Activated CD8-positive, alpha-beta T cell treated with anti-CD3 and anti-CD28 coated beads for 36 hours (primary cell): ENCODE measurements at regions not wholly inside any gene's neighbourhood (a gene's known extent, or its start where the extent isn't known, plus 50 kb on each side); places are given as distances from the start of the nearest gene placed in this dataset.

Experiments
- ATAC-seq: fragments of 200-7000 bp; cut with Tn5 transposase; one replicate; pipeline ENCODE4 v1.10.0; 2021; ENCODE audit warnings: mild to moderate bottlenecking, moderate library complexity
- CTCF ChIA-PET: fragments of 350-600 bp; sonication (Branson Sonifier 250); formaldehyde crosslinking; loops from one replicate; lab custom pipeline; 2021; ENCODE audit warnings: antibody characterized with exemption; lab: Charles Lee
- POLR2A ChIA-PET: fragments of 350-600 bp; sonication (Branson Sonifier 250); formaldehyde crosslinking; loops from one replicate; lab custom pipeline; 2021; ENCODE audit warnings: antibody characterized with exemption; lab: Charles Lee
- DNase-seq: peaks from one replicate; pipeline ENCODE4 v3.0.0-alpha.2; 2020
- H3K27ac Mint-ChIP-seq: one replicate; pipeline ENCODE4 v1.8.0; 2021; ENCODE audit warnings: mild to moderate bottlenecking, mixed read lengths
- H3K27me3 Mint-ChIP-seq: one replicate; pipeline ENCODE4 v1.8.0; 2021; ENCODE audit warnings: mixed read lengths
- H3K36me3 Mint-ChIP-seq: one replicate; pipeline ENCODE4 v1.8.0; 2021; ENCODE audit warnings: low read depth, mixed read lengths
- H3K4me1 Mint-ChIP-seq: one replicate; pipeline ENCODE4 v1.8.0; 2021; ENCODE audit warnings: low read depth, mixed read lengths
- H3K4me3 Mint-ChIP-seq: one replicate; pipeline ENCODE4 v1.8.0; 2021; ENCODE audit warnings: mild to moderate bottlenecking, moderate library complexity, mixed read lengths
- H3K9me3 Mint-ChIP-seq: one replicate; pipeline ENCODE4 v1.8.0; 2021; ENCODE audit warnings: mixed read lengths
- intact Hi-C: fragments of 100-400 bp; cut with micrococcal nuclease; formaldehyde crosslinking; loops from one replicate; pipeline ENCODE4 v1.10.0; 2022
- TF ChIP-seq, protein P1 (sequence below): fragments of 200-600 bp; IDR thresholded peaks from one replicate; pipeline ENCODE4 v1.8.0; 2022; ENCODE audit warnings: antibody characterized with exemption, mild to moderate bottlenecking

DNA sequence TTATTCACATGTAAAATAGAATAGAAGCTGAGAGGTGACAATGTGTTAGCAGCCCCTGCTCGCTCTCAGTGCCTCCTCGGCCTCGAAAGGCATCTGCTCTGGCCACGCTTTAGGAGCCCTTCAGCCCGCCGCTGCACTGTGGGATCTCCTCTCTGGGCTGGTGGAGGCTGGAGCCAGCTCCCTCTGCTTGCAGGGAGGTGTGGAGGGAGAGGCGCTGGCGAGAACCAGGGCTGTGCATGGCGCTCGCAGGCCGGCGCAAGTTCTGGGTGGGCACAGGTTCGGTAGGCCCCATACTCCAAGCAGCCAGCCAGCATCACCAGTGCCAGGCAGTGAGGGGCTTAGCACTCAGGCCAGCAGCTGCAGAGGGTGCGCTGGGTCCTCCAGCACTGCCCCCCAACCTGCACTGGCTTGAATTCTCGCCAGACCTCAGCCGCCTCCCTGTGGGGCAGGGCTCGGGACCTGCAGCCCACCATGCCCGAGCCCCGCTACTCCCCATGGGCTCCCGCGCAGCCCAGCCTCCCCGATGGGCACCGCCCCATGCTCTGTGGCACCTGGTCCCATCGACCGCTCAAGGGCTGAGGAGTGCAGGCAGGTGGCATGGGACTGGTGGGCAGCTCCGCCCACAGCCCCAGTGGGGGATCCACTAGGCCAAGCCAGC lies 1346.7 kb upstream of the IGFBP7 start:
- TF ChIP-seq, protein P1, sequence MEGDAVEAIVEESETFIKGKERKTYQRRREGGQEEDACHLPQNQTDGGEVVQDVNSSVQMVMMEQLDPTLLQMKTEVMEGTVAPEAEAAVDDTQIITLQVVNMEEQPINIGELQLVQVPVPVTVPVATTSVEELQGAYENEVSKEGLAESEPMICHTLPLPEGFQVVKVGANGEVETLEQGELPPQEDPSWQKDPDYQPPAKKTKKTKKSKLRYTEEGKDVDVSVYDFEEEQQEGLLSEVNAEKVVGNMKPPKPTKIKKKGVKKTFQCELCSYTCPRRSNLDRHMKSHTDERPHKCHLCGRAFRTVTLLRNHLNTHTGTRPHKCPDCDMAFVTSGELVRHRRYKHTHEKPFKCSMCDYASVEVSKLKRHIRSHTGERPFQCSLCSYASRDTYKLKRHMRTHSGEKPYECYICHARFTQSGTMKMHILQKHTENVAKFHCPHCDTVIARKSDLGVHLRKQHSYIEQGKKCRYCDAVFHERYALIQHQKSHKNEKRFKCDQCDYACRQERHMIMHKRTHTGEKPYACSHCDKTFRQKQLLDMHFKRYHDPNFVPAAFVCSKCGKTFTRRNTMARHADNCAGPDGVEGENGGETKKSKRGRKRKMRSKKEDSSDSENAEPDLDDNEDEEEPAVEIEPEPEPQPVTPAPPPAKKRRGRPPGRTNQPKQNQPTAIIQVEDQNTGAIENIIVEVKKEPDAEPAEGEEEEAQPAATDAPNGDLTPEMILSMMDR = no peak
- DNase-seq = no peak
- Mint-ChIP-seq H3K4me1 (no peaks in the 10 kb centered on the region), H3K27me3 (no peaks in the 10 kb centered on the region), H3K9me3 (peaks cover 9% of the 10 kb centered on the region), H3K27ac (no peak overlapping the region), H3K36me3 (no peaks in the 10 kb centered on the region), H3K4me3 (no peak overlapping the region)
- POLR2A ChIA-PET = no interaction called here
- intact Hi-C loops = no loop called here
- ATAC-seq = no peak
- CTCF ChIA-PET = no interaction called here

DNA sequence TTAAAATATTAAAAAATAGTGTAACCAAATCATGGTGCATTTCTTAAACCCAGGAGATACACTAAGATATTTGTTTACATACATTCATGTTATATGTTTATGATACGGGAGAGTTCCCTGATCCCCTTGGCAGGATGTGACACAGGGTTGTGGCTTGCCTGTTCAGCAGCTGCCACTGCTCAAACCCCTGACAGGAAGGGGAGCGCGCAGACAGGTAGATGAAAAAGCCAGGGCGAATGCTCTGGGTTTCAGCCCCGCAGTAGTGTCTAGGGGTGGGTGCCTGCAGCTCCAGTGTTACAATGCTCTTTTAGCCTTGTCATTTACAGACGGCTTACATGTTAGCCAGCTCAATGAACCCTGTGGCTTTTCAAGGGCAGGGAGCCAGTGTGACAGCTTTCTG lies 1343.8 kb upstream of the IGFBP7 start:
- POLR2A ChIA-PET = no interaction called here
- TF ChIP-seq, protein P1 = no peak
- intact Hi-C loops = no loop called here
- H3K27ac Mint-ChIP-seq = no peak overlapping the region
- CTCF ChIA-PET = no interaction called here
- no peak overlapping the region for H3K4me3 Mint-ChIP-seq
- H3K4me1 Mint-ChIP-seq = no peaks in the 10 kb centered on the region
- no peaks in the 10 kb centered on the region for H3K36me3 Mint-ChIP-seq
- H3K9me3 Mint-ChIP-seq = peaks cover 7% of the 10 kb centered on the region
- ATAC-seq (no peak), DNase-seq (no peak)
- no peaks in the 10 kb centered on the region for H3K27me3 Mint-ChIP-seq

DNA sequence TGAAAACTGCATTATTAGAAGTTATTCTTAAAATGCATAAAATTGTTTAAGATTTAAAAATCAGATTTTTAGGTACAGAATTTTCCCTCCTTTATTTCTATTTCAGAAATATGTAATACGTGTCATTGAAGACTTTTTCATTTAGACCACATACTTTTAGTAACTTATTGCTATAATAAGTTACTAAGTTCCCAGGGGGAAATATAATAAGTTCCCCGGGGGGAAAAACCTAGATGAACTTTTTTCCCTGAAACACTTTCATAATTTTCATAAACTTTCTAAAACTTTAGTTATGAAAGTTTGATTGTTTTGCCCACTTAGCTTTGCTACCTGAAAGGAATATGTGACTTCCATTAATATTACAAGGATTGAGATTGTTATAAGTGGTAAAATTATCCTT lies 1341.5 kb upstream of the IGFBP7 start:
- ATAC-seq = no peak
- CTCF ChIA-PET = no interaction called here
- Mint-ChIP-seq H3K27me3 (no peaks in the 10 kb centered on the region), H3K36me3 (no peaks in the 10 kb centered on the region), H3K4me1 (no peaks in the 10 kb centered on the region), H3K4me3 (no peak overlapping the region), H3K9me3 (peaks cover 5% of the 10 kb centered on the region), H3K27ac (no peak overlapping the region)
- no peak for DNase-seq
- intact Hi-C loops = no loop called here
- POLR2A ChIA-PET = no interaction called here
- TF ChIP-seq, protein P1 = no peak

DNA sequence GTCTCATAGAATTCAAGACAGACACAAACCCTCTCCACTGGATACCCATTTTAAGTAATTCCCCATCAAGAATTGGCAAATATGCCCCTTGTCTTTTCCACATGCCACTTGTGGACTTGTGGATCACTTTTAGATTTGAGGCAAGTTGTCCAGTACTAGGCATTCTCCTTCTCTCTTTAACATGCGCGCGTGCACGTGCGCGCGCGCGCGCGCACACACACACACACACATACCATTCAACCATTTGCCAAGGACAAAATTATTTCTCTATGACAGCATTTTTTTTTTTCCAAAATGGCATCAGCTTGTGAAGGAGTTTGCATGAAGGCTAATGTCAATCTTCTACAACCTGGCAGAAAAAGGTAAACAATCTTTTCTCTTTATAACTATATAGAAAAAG lies 1325.7 kb upstream of the IGFBP7 start:
- H3K4me3 Mint-ChIP-seq = no peak overlapping the region
- DNase-seq (no peak), ATAC-seq (no peak)
- no peaks in the 10 kb centered on the region for H3K36me3 Mint-ChIP-seq
- TF ChIP-seq, protein P1 = no peak
- H3K4me1 Mint-ChIP-seq = no peaks in the 10 kb centered on the region
- intact Hi-C loops = no loop called here
- CTCF ChIA-PET = no interaction called here
- H3K27ac Mint-ChIP-seq = no peak overlapping the region
- no peaks in the 10 kb centered on the region for H3K27me3 Mint-ChIP-seq
- POLR2A ChIA-PET = no interaction called here
- H3K9me3 Mint-ChIP-seq = peaks cover 25% of the 10 kb centered on the region

DNA sequence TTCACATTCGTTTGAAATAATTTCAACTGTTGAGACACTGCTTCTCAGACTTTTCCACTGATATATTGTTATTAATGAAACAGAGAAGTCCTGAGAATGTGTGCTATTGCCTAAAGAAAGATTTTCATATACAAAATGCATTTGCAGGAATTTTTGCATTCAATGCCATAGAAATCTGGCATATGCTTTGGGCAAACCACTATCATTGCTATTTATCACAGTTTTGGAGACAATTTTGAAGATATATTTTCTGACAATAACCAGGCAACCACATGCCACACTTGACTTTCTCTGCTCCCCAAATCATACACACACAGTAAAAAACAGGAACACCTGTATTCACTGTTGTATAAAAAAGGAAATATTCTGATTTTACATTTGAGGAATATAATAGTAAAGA lies 1303.7 kb upstream of the IGFBP7 start:
- Mint-ChIP-seq H3K4me3 (no peak overlapping the region), H3K27ac (no peak overlapping the region), H3K27me3 (no peaks in the 10 kb centered on the region), H3K36me3 (no peaks in the 10 kb centered on the region), H3K9me3 (peaks cover 3% of the 10 kb centered on the region), H3K4me1 (no peaks in the 10 kb centered on the region)
- intact Hi-C loops = no loop called here
- ATAC-seq (no peak), DNase-seq (no peak)
- ChIA-PET CTCF (no interaction called here), POLR2A (no interaction called here)
- TF ChIP-seq, protein P1 = no peak
